ENCODE measurements at regions not wholly inside any gene's neighbourhood (a gene's known extent, or its start where the extent isn't known, plus 50 kb on each side); places are given as distances from the start of the nearest gene placed in this dataset.

- no peak for DNase-seq (ENCODE audit: extremely low spot score, unreplicated experiment)
- Mint-ChIP-seq H3K4me1 (ENCODE audit: unreplicated experiment) (peaks cover under 1% of the 10 kb centered on the region), H3K9me3 (no peaks in the 10 kb centered on the region), H3K27me3 (no peaks in the 10 kb centered on the region), H3K36me3 (no peaks in the 10 kb centered on the region), H3K4me3 (no peak overlapping the region), H3K27ac (no peak overlapping the region)
- TF ChIP-seq CTCF (conservative IDR thresholded peaks at IDR 0.05): no peak
These were observed 110.6 kb upstream of the ARPP21 start for GRCh38 chr3:35528728-35529127.

- H3K36me3 Mint-ChIP-seq: no peaks in the 10 kb centered on the region
- TF ChIP-seq CTCF (conservative IDR thresholded peaks at IDR 0.05): no peak
These were observed 110.0 kb upstream of the ARPP21 start for GRCh38 chr3:35529337-35529736.

GRCh38 chr3:35537265-35537664 lies 102.1 kb upstream of the ARPP21 start:
- Mint-ChIP-seq H3K27ac (no peak overlapping the region), H3K36me3 (no peaks in the 10 kb centered on the region), H3K27me3 (no peaks in the 10 kb centered on the region), H3K9me3 (peaks cover 4% of the 10 kb centered on the region), H3K4me3 (no peak overlapping the region), H3K4me1 (ENCODE audit: unreplicated experiment) (no peaks in the 10 kb centered on the region)
- TF ChIP-seq CTCF (conservative IDR thresholded peaks at IDR 0.05): no peak
- no peak for DNase-seq (ENCODE audit: extremely low spot score, unreplicated experiment)

More at GRCh38 chr3:35529337-35529736, 110.0 kb upstream of the ARPP21 start:
- Mint-ChIP-seq H3K9me3 (no peaks in the 10 kb centered on the region), H3K4me3 (no peak overlapping the region), H3K27me3 (no peaks in the 10 kb centered on the region), H3K4me1 (ENCODE audit: unreplicated experiment) (no peaks in the 10 kb centered on the region), H3K27ac (no peak overlapping the region)
- no peak for DNase-seq (ENCODE audit: extremely low spot score, unreplicated experiment)

GRCh38 chr3:35544976-35545375 lies 94.3 kb upstream of the ARPP21 start:
- no peaks in the 10 kb centered on the region for H3K27me3 Mint-ChIP-seq
- no peaks in the 10 kb centered on the region for H3K36me3 Mint-ChIP-seq
- no peak overlapping the region for H3K4me3 Mint-ChIP-seq
- no peak for TF ChIP-seq CTCF (conservative IDR thresholded peaks at IDR 0.05)
- H3K9me3 Mint-ChIP-seq: no peaks in the 10 kb centered on the region
- H3K27ac Mint-ChIP-seq: no peak overlapping the region
- DNase-seq (ENCODE audit: extremely low spot score, unreplicated experiment): no peak
- no peaks in the 10 kb centered on the region for H3K4me1 Mint-ChIP-seq (ENCODE audit: unreplicated experiment)

GRCh38 chr3:35549690-35550089 lies 89.6 kb upstream of the ARPP21 start:
- no peak for TF ChIP-seq CTCF (conservative IDR thresholded peaks at IDR 0.05)
- Mint-ChIP-seq H3K27me3 (no peaks in the 10 kb centered on the region), H3K4me3 (no peak overlapping the region), H3K9me3 (no peaks in the 10 kb centered on the region), H3K36me3 (no peaks in the 10 kb centered on the region), H3K4me1 (ENCODE audit: unreplicated experiment) (no peaks in the 10 kb centered on the region), H3K27ac (no peak overlapping the region)
- no peak for DNase-seq (ENCODE audit: extremely low spot score, unreplicated experiment)

GRCh38 chr3:35562141-35562540 lies 77.2 kb upstream of the ARPP21 start:
- Mint-ChIP-seq H3K36me3 (peaks cover 3% of the 10 kb centered on the region), H3K4me1 (ENCODE audit: unreplicated experiment) (no peaks in the 10 kb centered on the region), H3K27ac (no peak overlapping the region), H3K9me3 (peaks cover 13% of the 10 kb centered on the region), H3K27me3 (no peaks in the 10 kb centered on the region), H3K4me3 (no peak overlapping the region)
- no peak for TF ChIP-seq CTCF (conservative IDR thresholded peaks at IDR 0.05)
- no peak for DNase-seq (ENCODE audit: extremely low spot score, unreplicated experiment)

All from type B pancreatic cell (in vitro differentiated cells).